Daoy (cell line): ENCODE measurements at regions not wholly inside any gene's neighbourhood (a gene's known extent, or its start where the extent isn't known, plus 50 kb on each side); places are given as distances from the start of the nearest gene placed in this dataset.

Source experiments
- DNase-seq: peaks from one replicate; pipeline ENCODE4 v3.0.0-alpha.2; 2015; ENCODE audit warnings: low read depth

DNA sequence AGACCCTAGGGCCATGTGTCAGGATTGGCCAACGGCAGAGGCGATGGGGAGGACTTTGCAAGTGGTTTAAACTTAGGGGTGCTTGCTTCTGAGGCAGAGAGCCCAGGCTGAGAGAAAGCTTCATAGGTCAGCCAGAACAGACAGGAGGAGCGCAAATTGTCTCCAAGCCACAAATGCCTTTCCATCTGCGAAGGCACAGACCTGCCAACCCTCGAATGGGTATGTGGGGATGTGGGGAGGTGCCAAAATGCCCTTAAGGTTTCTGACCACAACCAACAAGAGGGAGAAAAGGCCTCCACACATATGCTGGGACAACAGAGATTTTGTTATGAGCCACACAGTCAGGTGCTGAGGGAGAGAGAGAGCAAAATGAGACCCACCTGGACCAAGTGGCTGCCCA lies 283.6 kb downstream of the CYP26B1 start:
- no peak for DNase-seq

DNA sequence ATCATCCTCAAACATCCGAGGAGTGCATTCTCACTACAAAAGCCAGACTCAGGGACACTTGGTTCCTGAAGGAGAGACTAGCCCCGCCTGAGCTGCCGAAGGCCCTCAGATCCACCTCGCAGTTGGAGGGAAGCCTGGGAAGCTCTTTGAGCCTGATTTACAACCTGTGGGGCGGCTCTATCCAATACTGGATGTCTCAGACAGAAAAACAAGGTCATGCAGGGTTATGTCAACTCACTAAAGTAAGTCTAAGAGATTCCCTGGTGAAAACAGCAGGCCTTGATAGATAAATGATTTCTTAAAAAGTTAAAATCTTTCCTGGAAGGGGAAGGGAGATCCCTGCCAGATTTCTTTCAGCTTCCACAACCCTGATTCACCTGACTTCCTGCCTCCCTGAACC lies 284.3 kb downstream of the CYP26B1 start:
- DNase-seq, result no peak

DNA sequence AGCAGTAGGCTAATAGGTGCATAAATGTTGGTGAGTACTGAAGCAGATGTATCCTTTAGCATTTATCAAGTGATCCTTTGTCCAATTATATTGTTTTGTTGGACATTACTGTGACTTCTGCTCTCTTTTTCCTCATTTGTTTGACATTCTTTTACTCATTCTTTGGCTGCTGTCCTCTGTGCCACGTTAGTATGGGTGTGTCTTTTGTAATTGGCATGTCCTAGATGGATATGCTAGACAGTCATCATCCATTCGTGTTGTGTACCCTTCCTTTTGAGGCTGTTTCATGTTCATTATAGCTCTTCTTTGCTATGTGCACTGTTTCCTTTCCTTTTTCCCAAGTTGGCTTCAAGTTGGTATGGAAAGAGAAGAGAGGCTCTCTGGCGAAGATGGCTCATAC lies 284.7 kb downstream of the CYP26B1 start:
- no peak for DNase-seq

DNA sequence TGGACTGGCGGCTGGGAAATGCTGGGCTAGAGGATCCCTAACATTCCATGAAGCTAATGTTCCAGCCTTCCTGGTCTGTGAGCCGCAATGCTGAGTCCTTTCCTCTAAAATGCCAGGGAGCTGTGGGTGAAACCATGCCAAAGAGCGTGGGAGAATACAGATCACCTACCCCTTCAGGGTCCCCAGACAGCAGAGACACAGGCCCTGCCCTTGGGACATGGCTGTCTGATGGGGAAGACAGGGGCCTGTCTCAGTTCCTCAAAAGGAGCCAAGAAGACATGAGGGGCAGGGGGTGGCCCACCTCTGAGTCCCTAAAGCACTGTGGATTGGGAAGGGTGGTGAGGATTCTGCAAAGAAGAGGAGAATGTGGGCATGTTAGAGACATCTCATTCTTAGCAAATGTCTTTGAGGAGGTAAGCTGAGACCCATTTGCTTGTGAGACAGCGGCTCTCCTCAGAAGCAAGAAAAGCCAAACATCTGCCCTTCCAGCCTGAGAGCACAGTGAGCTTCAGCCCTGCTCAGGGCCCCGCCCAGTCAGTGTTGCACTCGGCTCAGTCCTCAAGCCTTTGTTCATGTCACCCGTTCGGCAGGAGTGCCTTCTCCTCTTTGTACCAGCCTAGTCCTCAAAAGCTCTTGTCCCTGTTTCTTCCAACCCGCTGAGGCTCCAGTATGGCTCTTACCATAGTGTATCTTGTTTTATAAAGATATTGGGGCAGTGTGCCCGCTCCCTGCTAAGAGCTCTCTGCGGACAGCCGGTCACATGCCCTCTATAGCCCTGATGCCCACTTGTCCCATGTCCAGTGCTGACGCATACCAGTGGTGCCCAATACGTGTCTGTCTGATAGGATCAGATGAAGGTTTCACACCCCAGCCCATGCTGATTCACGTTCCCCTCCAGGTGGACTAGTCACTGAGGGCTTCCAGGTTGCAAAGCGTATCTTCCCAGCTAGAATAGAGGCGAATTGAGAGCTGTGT lies 286.2 kb downstream of the CYP26B1 start:
- no peak for DNase-seq

DNA sequence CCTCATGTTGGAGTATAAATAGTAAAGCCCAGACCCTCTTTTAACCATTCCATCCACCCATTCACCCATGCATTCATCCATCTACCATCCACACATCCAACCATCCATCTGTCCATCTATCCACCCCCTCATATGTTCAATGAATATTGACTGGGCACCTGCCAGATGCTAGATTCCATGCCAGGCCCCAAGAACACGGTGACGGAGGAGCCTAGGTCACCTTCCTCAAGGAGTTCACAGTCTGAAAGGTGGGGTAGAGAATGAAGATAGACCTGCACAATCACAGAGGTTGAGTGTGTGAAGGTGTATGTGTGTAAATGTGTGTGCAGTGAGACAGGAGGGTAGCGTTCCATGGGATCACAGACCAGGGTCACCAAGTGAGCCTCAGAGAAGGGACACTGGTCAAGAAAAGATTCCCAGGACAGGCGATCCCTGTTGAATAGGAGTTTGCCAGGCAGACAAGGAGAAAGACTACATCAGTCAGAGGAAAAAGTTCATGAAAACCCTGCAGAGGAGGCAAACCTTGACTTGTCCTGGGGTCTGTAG lies 287.2 kb downstream of the CYP26B1 start:
- DNase-seq, result no peak

DNA sequence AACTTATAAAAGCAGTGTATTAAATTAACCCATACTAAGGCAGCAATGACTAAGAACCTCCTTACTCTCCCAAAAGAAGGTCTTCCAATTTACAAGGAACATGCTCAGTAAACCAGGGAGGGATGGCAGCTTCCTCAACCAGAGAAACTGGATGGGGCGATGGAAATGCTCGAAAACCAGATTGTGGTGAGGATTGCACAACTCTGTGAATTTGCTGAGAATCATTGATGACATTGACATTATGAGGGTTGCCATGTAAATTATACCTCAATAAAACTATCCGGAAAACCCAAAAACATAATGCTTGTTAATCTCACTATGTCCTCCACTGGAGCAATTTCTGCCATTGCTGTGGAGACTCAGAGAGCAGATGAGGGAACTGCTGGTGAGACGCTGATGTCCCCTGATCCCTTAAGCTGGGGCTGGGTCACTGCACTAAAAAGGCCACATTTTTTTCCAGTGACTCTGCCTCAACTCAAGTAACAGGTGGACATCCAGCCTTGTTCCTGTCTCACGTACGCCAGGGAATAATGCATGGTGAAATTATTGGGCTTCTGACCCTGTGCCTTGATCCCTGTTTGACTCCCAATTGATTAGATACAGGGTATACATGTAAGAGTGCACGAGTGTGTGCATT lies 288.3 kb downstream of the CYP26B1 start:
- no peak for DNase-seq

DNA sequence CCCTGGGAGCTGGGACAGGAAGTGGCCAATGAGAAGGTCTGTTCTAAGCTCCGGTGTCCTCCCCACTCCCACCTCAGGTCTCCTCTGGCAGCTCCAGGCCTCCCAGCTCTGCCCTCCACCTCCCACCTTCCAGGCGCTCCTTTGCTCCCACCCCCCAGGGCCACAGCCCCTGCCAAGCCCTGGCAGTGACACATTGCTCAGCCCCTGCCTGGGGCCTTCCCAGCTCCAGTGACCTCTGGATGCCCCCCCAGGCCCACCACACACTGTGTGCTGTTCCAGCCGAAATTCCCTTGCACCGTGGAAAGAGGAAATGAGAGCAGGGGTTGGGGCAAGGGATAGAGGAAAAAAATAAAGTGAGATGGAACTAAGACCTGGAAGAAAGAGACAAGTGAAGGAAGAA lies 289.6 kb downstream of the CYP26B1 start:
- no peak for DNase-seq

DNA sequence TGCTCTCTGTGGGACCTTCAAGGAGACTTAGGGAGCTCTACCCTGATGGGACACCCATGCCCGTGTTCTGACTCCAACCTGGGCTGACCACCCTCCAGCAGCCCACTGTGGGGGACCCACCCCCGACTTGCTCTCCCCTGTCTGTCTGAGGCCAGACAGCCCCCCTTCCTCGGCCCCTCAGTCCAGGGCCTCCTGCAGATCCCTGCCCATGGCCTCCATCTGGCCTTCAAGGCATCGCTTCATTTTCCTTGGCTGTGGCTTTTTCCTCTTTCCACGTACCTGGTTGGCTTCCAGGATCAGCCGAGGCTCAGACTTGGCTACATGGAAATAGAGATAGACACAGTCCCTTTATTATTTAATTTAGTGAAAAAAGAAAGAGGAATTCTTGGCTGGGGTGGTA lies 290.0 kb downstream of the CYP26B1 start:
- no peak for DNase-seq

DNA sequence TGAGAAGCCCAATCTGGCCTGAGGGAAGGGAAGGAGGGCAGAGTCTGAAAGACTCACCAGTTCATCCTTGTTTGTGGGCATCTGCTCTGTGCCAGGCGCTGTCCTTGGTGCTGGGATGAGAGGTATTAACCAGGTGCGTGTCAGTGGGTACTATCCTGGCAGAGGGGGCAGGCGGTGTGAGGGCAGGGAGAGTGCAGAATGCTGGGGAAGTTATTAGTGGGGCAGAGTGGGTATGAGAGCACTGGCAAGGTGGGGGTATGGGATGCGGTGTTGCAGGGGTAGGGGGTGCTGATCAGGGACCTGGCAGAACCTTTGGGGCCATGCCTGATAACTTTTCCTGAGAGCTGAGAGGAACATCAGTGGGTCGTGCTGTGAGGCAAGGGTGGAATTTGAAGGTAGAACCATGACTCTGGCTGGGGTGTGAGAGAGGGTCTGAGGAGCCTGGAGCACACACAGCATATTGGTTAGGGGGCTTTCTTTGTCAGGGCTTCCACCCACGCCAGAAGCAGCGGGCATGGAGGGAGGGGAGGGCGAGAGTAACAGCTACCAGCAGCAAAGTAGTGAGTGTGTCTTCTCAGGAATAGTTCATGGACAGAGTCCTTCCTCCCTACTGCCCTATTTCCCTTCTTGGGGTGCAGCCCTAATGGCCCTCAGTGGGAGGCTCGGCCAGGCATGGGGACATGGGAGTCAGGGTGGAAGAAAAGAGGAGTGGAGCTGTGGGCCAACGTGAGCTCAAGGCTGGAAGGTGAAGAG lies 290.7 kb downstream of the CYP26B1 start:
- DNase-seq, result peak; percentile 21

DNA sequence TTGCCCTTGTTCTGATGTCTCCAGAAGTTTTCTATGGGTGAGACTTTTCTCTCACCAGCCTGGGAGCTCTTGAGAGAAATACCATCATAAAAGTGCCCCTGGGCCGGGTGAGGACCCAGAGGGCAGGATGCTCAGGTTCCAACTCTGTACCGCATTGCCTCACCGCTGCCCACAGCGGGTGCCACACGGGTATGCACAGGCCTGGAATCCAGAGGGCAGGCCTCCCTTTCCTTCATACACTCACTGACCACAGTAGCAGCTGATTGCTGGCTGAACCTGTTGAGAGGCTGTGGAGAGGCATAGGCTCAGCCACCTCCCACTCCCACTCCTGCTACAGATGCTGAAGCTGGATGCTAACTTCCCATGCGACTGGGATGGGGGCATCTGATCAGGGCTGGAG lies 293.8 kb downstream of the CYP26B1 start:
- DNase-seq, result no peak

DNA sequence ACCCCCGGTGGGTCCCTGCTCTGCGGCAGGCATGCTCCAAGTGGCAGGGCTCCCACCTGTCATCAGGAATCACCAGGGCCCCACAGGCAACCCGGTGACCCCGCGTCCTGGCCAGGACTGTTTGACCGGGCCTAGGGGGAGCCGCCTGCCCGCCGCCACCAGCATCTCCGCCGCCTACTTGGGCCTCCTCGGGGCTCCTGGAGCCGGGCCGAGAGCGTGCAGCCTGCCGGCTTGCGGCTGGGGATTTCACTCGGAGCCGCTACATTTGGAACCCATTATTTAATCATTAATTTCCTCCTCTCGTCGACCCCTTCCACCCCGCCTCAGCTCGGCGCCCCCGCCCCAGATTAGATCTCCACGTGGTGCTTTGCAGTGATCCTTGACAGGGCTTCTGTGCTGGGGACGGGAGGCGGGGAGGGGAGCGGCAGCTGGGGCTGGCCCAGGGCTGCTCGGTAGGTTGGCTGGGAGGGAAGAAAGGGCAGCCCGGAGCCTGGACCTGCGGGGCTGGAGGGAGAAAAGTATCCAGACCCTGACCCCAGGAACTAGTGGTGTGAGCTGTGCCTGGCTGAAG lies 295.4 kb downstream of the CYP26B1 start:
- no peak for DNase-seq

DNA sequence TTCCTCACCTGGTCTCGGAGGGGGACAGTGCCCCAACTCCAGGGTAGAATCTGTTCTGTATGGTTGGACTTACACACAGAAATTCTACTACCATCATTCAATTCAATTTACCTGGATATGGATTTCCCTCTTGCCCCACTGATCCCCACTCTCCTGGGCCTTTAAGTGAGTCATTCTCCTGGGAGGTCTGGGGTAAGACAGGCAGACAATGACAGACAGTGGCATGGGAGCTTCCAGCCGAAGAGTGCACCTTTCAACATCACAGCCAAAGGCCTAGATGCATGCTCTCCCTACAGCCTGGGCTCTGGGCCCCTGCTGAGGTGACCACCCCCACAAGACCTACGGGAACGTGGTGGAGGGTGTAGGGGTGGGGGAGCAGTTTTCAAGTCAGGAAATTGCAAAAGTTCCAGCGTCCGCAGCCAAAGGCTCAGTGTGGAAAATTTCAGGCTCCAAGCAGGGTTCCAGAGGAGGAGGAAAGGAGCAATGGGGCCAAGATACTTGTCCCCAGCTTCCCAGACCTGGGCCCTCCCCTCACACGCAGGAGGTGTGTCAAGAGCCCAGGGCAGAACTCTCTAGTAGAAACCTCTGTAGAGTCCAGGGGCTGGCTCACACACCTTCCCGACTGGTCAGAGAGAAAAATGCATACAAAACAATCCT lies 296.4 kb downstream of the CYP26B1 start:
- DNase-seq, result no peak

DNA sequence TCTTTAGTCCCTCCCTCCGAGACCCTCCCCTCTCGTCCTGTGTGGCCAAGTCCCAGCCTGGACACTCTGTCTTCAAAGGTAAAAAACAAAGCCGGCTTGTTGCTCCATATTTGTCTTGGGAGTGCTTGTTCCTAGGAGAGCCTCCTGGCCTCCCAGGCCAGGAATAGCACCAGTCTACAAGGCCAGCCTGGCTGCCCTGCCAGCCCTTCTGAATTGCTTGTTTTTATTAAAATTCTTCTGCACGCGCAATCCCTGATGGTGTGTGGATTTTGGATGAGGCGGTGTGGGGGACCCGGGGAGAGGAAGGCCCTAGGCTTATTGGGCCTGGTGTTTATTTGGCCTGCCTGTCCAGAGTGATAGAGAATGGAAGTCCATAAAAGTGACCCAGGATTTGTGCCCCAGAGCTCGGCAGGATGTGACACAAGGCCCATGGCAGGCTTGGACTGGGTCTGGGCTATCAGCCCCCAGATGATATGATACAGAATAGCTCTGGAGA lies 297.3 kb downstream of the CYP26B1 start:
- DNase-seq, result no peak

DNA sequence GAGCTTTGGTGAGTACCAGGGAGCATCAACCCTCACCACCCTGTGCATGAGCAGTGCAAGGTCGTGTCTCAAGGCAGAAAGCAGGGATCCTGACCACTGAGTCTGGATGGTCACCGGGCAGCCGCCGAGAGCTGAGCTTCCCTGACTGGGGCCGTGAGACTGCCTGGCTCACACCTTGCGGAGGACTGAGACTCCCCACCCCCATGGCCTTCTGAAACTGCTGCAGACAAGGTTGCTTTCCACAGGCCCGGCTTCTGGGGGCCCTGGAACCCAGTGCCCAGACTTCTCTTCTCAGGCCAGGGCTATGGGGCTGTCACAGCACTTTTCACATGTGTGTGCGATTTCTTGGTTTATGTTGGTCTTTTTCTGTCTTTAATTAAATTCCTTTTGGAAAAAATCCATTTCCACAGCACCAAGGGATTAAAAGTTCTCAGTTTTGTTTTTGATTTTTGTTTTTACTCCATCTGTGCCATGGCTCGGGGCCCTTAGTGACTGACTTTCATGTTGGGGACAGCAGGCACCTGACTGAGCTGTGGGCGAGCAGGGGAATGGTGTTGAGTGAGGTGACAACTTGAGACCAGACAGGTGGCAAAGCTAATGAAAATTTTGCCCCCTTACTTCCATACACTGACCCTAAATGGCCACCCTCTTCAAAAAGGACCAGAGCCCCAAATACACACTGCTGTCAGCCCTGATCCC lies 297.9 kb downstream of the CYP26B1 start:
- no peak for DNase-seq

DNA sequence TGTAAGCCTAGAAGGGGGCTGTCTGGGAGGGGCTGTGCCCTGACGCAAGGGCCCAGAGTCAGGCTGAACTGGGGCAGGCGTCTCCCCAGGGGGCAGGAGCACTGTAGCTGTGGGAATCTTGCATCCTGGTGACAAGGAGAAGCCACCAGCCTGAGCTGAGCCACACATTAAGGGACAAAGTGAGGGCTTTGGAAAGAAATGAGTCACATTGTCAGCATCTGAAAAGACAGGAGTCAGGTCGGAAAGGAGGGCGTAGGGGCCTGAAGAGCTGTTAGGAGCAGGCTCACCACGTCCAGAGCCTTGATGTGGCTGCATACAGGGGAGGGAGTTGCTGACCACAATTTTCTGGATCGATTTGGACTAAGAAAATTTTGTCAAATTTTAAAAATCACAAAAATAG lies 298.6 kb downstream of the CYP26B1 start:
- DNase-seq, result no peak

DNA sequence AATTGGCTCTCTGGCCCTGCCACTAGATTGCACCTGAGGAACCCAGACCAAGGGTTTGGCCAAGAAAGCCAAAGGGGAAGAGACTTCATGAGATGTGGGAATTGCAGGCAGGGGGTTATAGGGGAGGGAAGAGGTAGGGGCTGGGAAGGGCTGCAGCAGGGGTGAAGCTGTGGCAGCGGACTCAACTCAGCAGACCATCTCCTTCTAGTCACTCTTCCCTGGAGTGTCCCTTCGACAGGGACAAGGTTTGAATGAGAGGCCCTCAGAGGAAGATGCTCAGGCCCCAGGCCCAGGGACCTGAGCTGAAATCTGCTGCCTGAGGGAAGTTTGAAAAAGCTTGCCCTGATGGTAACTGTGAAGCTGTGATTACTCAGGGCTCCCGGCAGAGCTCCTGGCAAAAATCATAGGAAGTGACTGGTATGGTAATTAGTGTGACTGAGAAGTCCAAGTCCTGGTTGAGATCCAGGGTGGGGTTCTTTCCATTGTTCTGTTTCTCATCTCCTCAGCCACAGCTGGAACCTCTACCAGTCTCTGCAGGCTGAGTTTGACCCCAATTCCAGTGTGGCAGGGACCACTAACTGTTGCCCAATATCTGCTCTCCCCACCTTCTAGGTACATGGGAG lies 300.9 kb downstream of the CYP26B1 start:
- DNase-seq, result peak; percentile 48

DNA sequence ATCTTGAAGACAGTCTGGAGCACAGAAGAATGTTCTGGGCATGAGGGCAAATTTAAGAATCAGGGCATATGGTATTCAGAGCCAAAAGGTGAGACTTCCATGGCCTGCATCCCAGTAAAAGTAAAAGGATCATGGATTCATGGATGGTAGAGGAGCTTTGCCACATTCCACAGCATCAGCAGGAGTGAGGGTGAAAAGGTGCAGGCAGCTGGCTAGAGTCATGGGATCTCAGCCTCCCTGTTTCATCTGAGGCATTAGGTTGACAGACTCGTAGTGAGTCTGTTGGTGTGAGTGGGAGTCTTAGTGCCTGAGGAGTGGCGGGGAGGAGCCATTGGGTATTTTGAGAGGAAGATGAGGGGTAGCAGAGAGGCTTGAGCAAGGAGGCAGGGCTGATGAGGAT lies 301.6 kb downstream of the CYP26B1 start:
- DNase-seq, result no peak

DNA sequence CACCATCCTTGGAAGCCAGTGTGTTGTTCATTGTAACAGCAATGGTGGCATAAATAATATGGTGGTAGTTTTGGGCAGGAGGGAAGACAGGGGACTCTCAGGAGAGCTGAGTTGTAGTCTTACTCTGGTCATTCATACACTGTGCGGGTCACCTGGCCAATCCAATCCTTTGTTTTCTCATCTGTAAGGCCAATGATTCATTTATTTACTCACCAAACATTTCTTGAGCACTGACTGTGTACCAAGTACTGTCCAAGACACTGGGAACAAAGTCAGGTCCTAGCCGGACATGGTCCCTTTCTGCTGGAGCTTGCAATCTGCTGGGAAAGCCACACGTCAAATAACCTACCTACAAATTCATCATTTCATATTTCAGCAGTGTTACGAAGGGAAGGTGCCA lies 302.7 kb downstream of the CYP26B1 start:
- no peak for DNase-seq

DNA sequence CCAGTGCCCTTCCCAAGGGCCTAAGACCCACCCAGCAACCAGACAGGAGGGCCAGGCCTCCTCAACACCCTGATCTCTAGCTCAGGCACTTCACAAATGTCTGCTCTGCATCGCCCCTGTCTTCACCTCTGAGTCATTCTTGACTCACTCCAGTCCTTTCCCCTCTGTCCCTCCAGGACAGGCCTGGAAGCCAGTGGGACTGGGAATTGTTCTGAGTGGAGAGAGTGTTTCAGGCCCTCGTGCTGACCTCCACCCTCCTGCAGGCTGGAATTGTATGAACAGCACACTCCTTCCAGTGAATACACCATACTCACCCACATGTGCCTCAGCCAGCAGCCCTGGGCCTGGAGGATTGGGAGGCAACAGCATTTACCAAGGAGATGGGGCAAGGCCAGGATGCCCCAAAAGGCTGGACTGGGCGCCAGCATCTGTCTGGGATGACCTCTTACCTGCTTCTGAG lies 304.2 kb downstream of the CYP26B1 start:
- peak; percentile 42 for DNase-seq

DNA sequence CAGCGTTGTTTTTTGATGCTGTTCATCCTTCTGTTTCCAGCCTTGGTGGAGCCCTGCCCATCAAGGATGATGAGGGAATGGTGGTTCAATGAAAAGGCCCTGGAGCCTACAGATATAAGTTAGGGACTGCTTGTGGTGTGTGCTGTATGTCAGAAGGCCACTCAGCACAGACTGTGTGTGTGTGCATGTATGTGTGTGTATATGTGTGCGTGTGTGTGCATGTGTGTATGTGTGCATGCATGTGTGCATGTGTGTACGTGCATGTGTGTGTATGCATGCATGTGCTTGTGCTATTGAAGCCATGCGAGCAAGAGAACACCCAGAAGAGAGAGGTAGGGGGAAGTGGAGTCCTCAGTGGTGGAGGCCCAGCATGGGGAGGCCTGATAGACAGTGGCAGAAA lies 304.9 kb downstream of the CYP26B1 start:
- DNase-seq, result no peak
